Liver (tissue), 8 donors: ENCODE measurements at regions not wholly inside any gene's neighbourhood (a gene's known extent, or its start where the extent isn't known, plus 50 kb on each side); places are given as distances from the start of the nearest gene placed in this dataset.

Source experiments
- DNase-seq: peaks from one replicate; pipeline ENCODE4 v3.0.0-alpha.2; 2017; ENCODE audit warnings: low spot score
- H3K27ac ChIP-seq, 2 donors: one replicate each; pipeline ENCODE4 v1.7.0; 2013; ENCODE audit warnings: inconsistent platforms in 2 of 2, low read length in 2 of 2, control low read depth in 1 of 2, low read depth in 1 of 2, mild to moderate bottlenecking in 1 of 2
- H3K27me3 ChIP-seq, 4 donors: one replicate each; pipeline versions ENCODE4 v1.6.1 to v1.7.0; 2013; ENCODE audit warnings: low read length in 3 of 4, inconsistent platforms in 1 of 4, mild to moderate bottlenecking in 1 of 4, moderate library complexity in 1 of 4; ENCODE audit not compliant: control insufficient read depth in 4 of 4, insufficient read depth in 4 of 4
- H3K36me3 ChIP-seq, 4 donors: one replicate each; pipeline versions ENCODE4 v1.6.1 to v1.7.0; 2013; ENCODE audit warnings: low read length in 3 of 4, mild to moderate bottlenecking in 3 of 4, low read depth in 1 of 4, moderate library complexity in 1 of 4; ENCODE audit not compliant: control insufficient read depth in 4 of 4, insufficient read depth in 3 of 4
- H3K4me1 ChIP-seq, 4 donors: one replicate each; pipeline versions ENCODE4 v1.6.1 to v1.7.0; 2013; ENCODE audit warnings: low read length in 3 of 4, mild to moderate bottlenecking in 3 of 4, moderate library complexity in 1 of 4; ENCODE audit not compliant: control insufficient read depth in 4 of 4, insufficient read depth in 4 of 4
- H3K4me3 ChIP-seq, 3 donors: one replicate each; pipeline versions ENCODE4 v1.6.1 to v1.7.0; 2013; ENCODE audit warnings: low read length in 3 of 3, control low read depth in 1 of 3, low read depth in 1 of 3, mild to moderate bottlenecking in 1 of 3
- H3K9ac ChIP-seq, 2 donors: one replicate each; pipeline ENCODE4 v1.7.0; 2013; ENCODE audit warnings: low read length in 2 of 2, mild to moderate bottlenecking in 2 of 2, moderate library complexity in 2 of 2, control low read depth in 1 of 2, low read depth in 1 of 2
- H3K9me3 ChIP-seq, 4 donors: one replicate each; pipeline versions ENCODE4 v1.6.1 to v1.7.0; 2013; ENCODE audit warnings: low read length in 3 of 4; ENCODE audit not compliant: control insufficient read depth in 4 of 4
- EGR1 ChIP-seq, 2 donors: IDR thresholded peaks; 2 replicates each; pipeline ENCODE4 v1.6.1; 2016 to 2018; ENCODE audit warnings: antibody characterized with exemption in 2 of 2, low read depth in 2 of 2
- FOXA1 ChIP-seq: IDR thresholded peaks from 2 replicates; pipeline ENCODE4 v1.6.1; 2016; ENCODE audit warnings: antibody characterized with exemption
- FOXA2 ChIP-seq: IDR thresholded peaks from 2 replicates; pipeline ENCODE4 v1.6.1; 2016; ENCODE audit warnings: antibody characterized with exemption
- GABPA ChIP-seq, 2 donors: IDR thresholded peaks in 1 of 2; conservative IDR thresholded peaks in 1 of 2; 2 replicates each; pipeline ENCODE4 v1.6.1; 2016; ENCODE audit warnings: antibody characterized with exemption in 2 of 2, mild to moderate bottlenecking in 1 of 2, moderate library complexity in 1 of 2
- HNF4A ChIP-seq, 2 donors: conservative IDR thresholded peaks; 2 replicates each; pipeline ENCODE4 v1.6.1; 2016; ENCODE audit warnings: antibody characterized with exemption in 2 of 2, mild to moderate bottlenecking in 2 of 2
- HNF4G ChIP-seq: IDR thresholded peaks from 2 replicates; pipeline ENCODE4 v1.6.1; 2016; ENCODE audit warnings: antibody characterized with exemption
- NR2F2 ChIP-seq: IDR thresholded peaks from 2 replicates; pipeline ENCODE4 v1.6.1; 2016; ENCODE audit warnings: antibody characterized with exemption
- RAD21 ChIP-seq, 2 donors: IDR thresholded peaks; 2 replicates each; pipeline ENCODE4 v1.6.1; 2016; ENCODE audit warnings: antibody characterized with exemption in 2 of 2, mild to moderate bottlenecking in 2 of 2
- RXRA ChIP-seq, 2 donors: IDR thresholded peaks; 2 replicates each; pipeline ENCODE4 v1.6.1; 2017 to 2018; ENCODE audit warnings: antibody characterized with exemption in 2 of 2, mild to moderate bottlenecking in 1 of 2
- SP1 ChIP-seq: IDR thresholded peaks from 2 replicates; pipeline ENCODE4 v1.6.1; 2018; ENCODE audit warnings: antibody characterized with exemption, mild to moderate bottlenecking
- TAF1 ChIP-seq: conservative IDR thresholded peaks from 2 replicates; pipeline ENCODE4 v1.6.1; 2016; ENCODE audit warnings: antibody characterized with exemption, mild to moderate bottlenecking
- YY1 ChIP-seq: IDR thresholded peaks from 2 replicates; pipeline ENCODE4 v1.6.1; 2016; ENCODE audit warnings: antibody characterized with exemption, mild to moderate bottlenecking
- WGBS: extraction: QIAGEN DNeasy Blood & Tissue Kit; methylation state at CpG from one replicate; pipeline ENCODE4 v1.1.7; 2013; 5-methylcytosine and 5-hydroxymethylcytosine counted together
- TF ChIP-seq, protein P1 (sequence below): IDR thresholded peaks from 2 replicates; pipeline ENCODE4 v1.6.1; 2016; ENCODE audit warnings: antibody characterized with exemption, mild to moderate bottlenecking
- TF ChIP-seq, protein P2 (sequence below): IDR thresholded peaks from 2 replicates; pipeline ENCODE4 v1.6.1; 2016; ENCODE audit warnings: antibody characterized with exemption
- TF ChIP-seq, protein P3 (sequence below): IDR thresholded peaks from 2 replicates; pipeline ENCODE4 v1.6.1; 2016; ENCODE audit warnings: antibody characterized with exemption
- TF ChIP-seq, protein P4 (sequence below): IDR thresholded peaks from 2 replicates; pipeline ENCODE4 v1.6.1; 2016; ENCODE audit warnings: antibody characterized with exemption
- TF ChIP-seq, protein P5 (sequence below): fragments of 150-350 bp; IDR thresholded peaks from 2 replicates; pipeline ENCODE4 v1.5.1; 2017; ENCODE audit warnings: improper control_type of control experiment, low read depth, low read length; ENCODE audit not compliant: missing input control
- donor health status: healthy.
- donor health status: healthy.
- donor health status: healthy.
- donor health status: healthy.
- donor health status: healthy.

DNA sequence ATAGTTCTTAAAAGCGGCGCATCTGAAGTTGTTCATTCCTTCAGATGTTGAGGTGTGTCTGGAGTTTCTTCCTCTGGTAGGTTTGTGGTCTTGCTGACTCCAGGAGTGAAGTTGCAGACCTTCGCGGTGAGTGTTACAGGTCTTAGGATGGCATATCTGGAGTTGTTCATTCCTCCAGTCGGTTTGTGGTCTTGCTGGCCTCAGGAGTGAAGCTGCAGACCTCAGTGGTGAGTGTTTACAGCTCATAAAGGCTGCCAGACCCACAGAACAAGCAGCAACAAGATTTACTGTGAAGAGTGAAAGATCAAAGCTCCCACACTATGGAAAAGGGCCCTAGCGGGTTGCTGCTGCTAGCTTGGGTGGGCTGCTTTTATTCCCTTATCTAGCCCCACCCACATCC lies 201.7 kb upstream of the PDGFD start:
- no peak for TF ChIP-seq FOXA1
- no peak for TF ChIP-seq HNF4A (conservative IDR thresholded peaks at IDR 0.05)
- TF ChIP-seq TAF1, result no peak
- TF ChIP-seq FOXA2, result no peak
- TF ChIP-seq EGR1 (IDR thresholded peaks at IDR 0.05; ENCODE audit: low read depth in 2 of 2), result no peak
- no peak for TF ChIP-seq GABPA (IDR thresholded peaks at IDR 0.05 in 1 of 2, conservative IDR thresholded peaks at IDR 0.05 in 1 of 2)
- TF ChIP-seq, protein P1, sequence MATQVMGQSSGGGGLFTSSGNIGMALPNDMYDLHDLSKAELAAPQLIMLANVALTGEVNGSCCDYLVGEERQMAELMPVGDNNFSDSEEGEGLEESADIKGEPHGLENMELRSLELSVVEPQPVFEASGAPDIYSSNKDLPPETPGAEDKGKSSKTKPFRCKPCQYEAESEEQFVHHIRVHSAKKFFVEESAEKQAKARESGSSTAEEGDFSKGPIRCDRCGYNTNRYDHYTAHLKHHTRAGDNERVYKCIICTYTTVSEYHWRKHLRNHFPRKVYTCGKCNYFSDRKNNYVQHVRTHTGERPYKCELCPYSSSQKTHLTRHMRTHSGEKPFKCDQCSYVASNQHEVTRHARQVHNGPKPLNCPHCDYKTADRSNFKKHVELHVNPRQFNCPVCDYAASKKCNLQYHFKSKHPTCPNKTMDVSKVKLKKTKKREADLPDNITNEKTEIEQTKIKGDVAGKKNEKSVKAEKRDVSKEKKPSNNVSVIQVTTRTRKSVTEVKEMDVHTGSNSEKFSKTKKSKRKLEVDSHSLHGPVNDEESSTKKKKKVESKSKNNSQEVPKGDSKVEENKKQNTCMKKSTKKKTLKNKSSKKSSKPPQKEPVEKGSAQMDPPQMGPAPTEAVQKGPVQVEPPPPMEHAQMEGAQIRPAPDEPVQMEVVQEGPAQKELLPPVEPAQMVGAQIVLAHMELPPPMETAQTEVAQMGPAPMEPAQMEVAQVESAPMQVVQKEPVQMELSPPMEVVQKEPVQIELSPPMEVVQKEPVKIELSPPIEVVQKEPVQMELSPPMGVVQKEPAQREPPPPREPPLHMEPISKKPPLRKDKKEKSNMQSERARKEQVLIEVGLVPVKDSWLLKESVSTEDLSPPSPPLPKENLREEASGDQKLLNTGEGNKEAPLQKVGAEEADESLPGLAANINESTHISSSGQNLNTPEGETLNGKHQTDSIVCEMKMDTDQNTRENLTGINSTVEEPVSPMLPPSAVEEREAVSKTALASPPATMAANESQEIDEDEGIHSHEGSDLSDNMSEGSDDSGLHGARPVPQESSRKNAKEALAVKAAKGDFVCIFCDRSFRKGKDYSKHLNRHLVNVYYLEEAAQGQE, result no peak
- TF ChIP-seq, protein P2, sequence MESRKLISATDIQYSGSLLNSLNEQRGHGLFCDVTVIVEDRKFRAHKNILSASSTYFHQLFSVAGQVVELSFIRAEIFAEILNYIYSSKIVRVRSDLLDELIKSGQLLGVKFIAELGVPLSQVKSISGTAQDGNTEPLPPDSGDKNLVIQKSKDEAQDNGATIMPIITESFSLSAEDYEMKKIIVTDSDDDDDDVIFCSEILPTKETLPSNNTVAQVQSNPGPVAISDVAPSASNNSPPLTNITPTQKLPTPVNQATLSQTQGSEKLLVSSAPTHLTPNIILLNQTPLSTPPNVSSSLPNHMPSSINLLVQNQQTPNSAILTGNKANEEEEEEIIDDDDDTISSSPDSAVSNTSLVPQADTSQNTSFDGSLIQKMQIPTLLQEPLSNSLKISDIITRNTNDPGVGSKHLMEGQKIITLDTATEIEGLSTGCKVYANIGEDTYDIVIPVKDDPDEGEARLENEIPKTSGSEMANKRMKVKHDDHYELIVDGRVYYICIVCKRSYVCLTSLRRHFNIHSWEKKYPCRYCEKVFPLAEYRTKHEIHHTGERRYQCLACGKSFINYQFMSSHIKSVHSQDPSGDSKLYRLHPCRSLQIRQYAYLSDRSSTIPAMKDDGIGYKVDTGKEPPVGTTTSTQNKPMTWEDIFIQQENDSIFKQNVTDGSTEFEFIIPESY, result no peak
- TF ChIP-seq, protein P3, sequence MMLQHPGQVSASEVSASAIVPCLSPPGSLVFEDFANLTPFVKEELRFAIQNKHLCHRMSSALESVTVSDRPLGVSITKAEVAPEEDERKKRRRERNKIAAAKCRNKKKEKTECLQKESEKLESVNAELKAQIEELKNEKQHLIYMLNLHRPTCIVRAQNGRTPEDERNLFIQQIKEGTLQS, result no peak
- TF ChIP-seq HNF4G, result no peak
- TF ChIP-seq, protein P4, sequence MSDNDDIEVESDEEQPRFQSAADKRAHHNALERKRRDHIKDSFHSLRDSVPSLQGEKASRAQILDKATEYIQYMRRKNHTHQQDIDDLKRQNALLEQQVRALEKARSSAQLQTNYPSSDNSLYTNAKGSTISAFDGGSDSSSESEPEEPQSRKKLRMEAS, result no peak
- TF ChIP-seq SP1, result no peak
- TF ChIP-seq RXRA (IDR thresholded peaks at IDR 0.05), result no peak
- Histone ChIP-seq H3K27ac (no peak overlapping the region), H3K9ac (no peak overlapping the region), H3K9me3 (peaks cover 0 to 4% (median 0%) of the 10 kb centered on the region in 4 donors), H3K27me3 (no peaks in the 10 kb centered on the region), H3K4me1 (no peaks in the 10 kb centered on the region), H3K4me3 (no peak overlapping the region), H3K36me3 (no peaks in the 10 kb centered on the region)
- WGBS, result 86% methylated on average over 6 of the region's 6 CpGs
- DNase-seq, result no peak

DNA sequence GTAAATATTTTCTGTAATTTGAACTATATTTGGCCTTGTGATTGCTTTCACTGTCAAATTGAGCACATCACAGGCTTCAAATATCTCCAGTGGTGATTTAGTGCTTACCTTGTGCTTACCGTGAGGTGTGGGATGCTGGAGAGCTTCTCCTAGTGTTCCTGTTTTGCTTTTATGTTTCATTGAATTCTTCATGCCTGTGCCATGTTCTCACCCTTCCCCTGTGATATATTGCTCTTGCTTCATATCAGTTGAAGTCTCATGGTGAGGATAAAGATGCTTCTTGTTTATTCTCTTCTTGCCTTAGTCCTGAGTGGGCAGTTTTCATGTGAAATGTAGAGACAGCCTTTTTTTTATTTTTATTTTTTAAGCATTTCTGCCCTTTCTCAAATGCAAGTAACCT lies 198.0 kb upstream of the PDGFD start:
- TF ChIP-seq TAF1, result no peak
- TF ChIP-seq YY1, result no peak
- no peak for TF ChIP-seq SP1
- TF ChIP-seq HNF4G, result no peak
- no peak for TF ChIP-seq NR2F2
- TF ChIP-seq, protein P4, result no peak
- no peak for TF ChIP-seq RXRA (IDR thresholded peaks at IDR 0.05)
- TF ChIP-seq, protein P1, result no peak
- TF ChIP-seq HNF4A (conservative IDR thresholded peaks at IDR 0.05), result no peak
- TF ChIP-seq, protein P5, sequence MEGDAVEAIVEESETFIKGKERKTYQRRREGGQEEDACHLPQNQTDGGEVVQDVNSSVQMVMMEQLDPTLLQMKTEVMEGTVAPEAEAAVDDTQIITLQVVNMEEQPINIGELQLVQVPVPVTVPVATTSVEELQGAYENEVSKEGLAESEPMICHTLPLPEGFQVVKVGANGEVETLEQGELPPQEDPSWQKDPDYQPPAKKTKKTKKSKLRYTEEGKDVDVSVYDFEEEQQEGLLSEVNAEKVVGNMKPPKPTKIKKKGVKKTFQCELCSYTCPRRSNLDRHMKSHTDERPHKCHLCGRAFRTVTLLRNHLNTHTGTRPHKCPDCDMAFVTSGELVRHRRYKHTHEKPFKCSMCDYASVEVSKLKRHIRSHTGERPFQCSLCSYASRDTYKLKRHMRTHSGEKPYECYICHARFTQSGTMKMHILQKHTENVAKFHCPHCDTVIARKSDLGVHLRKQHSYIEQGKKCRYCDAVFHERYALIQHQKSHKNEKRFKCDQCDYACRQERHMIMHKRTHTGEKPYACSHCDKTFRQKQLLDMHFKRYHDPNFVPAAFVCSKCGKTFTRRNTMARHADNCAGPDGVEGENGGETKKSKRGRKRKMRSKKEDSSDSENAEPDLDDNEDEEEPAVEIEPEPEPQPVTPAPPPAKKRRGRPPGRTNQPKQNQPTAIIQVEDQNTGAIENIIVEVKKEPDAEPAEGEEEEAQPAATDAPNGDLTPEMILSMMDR, result no peak
- TF ChIP-seq FOXA2, result no peak
- TF ChIP-seq RAD21 (IDR thresholded peaks at IDR 0.05), result no peak
- TF ChIP-seq, protein P2, result no peak
- no peak for TF ChIP-seq GABPA (IDR thresholded peaks at IDR 0.05 in 1 of 2, conservative IDR thresholded peaks at IDR 0.05 in 1 of 2)
- no peak for TF ChIP-seq EGR1 (IDR thresholded peaks at IDR 0.05; ENCODE audit: low read depth in 2 of 2)
- Histone ChIP-seq H3K9me3 (peaks cover 0 to 4% (median 0%) of the 10 kb centered on the region in 4 donors), H3K4me1 (no peaks in the 10 kb centered on the region), H3K9ac (no peak overlapping the region), H3K36me3 (no peaks in the 10 kb centered on the region), H3K4me3 (no peak overlapping the region), H3K27me3 (no peaks in the 10 kb centered on the region), H3K27ac (no peak overlapping the region)
- WGBS, result 74% methylated on average over 1 of the region's 1 CpG
- no peak for DNase-seq
